GF-D8 (cell line): ENCODE measurements at regions not wholly inside any gene's neighbourhood (a gene's known extent, or its start where the extent isn't known, plus 50 kb on each side); places are given as distances from the start of the nearest gene placed in this dataset.

Source experiments
- DNase-seq: peaks from one replicate; lab custom pipeline; 2025; lab: John Stamatoyannopoulos, UW

- DNase-seq: no peak
Measured at GRCh38 chr20:63056236-63057170, 49.7 kb upstream of the BHLHE23 start.
